Memory B cell (primary cell): ENCODE measurements at regions not wholly inside any gene's neighbourhood (a gene's known extent, or its start where the extent isn't known, plus 50 kb on each side); places are given as distances from the start of the nearest gene placed in this dataset.

Experiments
- ATAC-seq: fragments of 150-1000 bp; cut with Tn5 transposase; 2 replicates; pipeline ENCODE4 v1.10.0; 2021; ENCODE audit warnings: low read depth, mild to moderate bottlenecking, moderate library complexity
- DNase-seq, 2 donors: peaks; one replicate each; pipeline ENCODE4 v3.0.0; 2022; ENCODE audit warnings: low spot score in 2 of 2
- H3K27ac Mint-ChIP-seq: one replicate; pipeline ENCODE4 v1.8.0; 2022; ENCODE audit warnings: mild to moderate bottlenecking, moderate library complexity, mixed read lengths
- H3K27me3 Mint-ChIP-seq: one replicate; pipeline ENCODE4 v1.8.0; 2022; ENCODE audit warnings: mixed read lengths
- H3K36me3 Mint-ChIP-seq: one replicate; pipeline ENCODE4 v1.8.0; 2022; ENCODE audit warnings: mild to moderate bottlenecking, mixed read lengths
- H3K4me1 Mint-ChIP-seq: one replicate; pipeline ENCODE4 v1.8.0; 2022; ENCODE audit warnings: mixed read lengths
- H3K4me3 Mint-ChIP-seq: one replicate; pipeline ENCODE4 v1.8.0; 2022; ENCODE audit warnings: mild to moderate bottlenecking, moderate library complexity, mixed read lengths
- H3K9me3 Mint-ChIP-seq: one replicate; pipeline ENCODE4 v1.8.0; 2022; ENCODE audit warnings: mixed read lengths

DNA sequence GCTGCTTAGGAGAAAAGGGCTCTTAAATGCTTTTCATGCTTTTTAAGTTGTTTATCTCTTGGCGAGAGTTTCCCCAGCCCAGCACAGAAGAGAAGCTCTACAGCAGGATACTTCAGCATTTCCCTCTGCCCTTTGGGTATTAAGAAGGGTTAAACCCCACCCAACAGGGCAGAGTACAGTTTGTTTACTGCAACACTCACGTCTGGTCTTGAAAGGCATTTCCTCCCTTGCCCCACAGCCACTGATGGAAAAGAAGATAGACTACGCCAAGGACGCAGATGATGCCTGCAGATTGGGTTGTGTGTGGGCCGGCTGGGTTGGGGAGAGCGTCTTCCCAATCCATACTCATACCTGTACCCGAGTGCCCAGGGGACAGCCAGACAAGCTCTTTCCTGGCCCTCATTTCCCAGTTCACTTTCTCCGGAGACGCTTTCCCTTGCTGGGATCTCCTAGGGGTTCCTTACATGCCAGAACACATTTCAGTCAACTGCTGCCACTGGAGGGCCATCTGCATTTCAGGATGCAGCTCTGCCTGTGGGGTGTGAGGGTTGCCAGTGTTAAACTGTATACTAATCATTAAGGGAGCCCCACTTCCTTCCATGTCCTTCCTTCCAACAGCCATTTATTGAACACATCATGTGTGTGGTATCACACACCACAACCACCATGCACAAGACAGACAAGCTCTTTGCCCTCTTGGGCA lies 96.5 kb upstream of the DHX15 start:
- DNase-seq (no peak), ATAC-seq (no peak)
- Mint-ChIP-seq H3K9me3 (peaks cover 5% of the 10 kb centered on the region), H3K27me3 (peaks cover 7% of the 10 kb centered on the region), H3K36me3 (no peaks in the 10 kb centered on the region), H3K4me1 (no peaks in the 10 kb centered on the region), H3K27ac (no peak overlapping the region), H3K4me3 (no peak overlapping the region)

DNA sequence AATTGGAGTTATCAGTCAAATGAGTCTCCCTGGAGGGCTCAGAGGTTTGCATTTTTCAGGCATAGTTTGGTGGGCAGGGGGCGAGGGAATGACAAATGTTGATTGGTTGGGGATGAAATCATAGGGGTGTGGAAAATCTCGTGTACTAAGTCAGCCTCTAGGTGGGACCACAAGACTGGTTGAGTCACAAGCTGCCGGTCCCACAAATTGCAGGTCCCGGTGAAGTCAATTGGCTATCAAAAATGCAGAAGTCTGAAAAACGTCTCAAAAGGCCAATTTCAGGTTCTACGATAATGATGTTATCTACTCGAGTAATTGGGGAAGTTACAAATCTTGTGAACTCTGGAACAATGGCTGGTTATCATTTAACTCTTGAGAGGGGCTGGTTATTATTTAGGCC lies 98.8 kb upstream of the DHX15 start:
- no peaks in the 10 kb centered on the region for H3K36me3 Mint-ChIP-seq
- DNase-seq (no peak), ATAC-seq (no peak)
- H3K27me3 Mint-ChIP-seq = peaks cover 7% of the 10 kb centered on the region
- H3K27ac Mint-ChIP-seq = no peak overlapping the region
- peaks cover 2% of the 10 kb centered on the region for H3K9me3 Mint-ChIP-seq
- no peaks in the 10 kb centered on the region for H3K4me1 Mint-ChIP-seq
- H3K4me3 Mint-ChIP-seq = no peak overlapping the region

DNA sequence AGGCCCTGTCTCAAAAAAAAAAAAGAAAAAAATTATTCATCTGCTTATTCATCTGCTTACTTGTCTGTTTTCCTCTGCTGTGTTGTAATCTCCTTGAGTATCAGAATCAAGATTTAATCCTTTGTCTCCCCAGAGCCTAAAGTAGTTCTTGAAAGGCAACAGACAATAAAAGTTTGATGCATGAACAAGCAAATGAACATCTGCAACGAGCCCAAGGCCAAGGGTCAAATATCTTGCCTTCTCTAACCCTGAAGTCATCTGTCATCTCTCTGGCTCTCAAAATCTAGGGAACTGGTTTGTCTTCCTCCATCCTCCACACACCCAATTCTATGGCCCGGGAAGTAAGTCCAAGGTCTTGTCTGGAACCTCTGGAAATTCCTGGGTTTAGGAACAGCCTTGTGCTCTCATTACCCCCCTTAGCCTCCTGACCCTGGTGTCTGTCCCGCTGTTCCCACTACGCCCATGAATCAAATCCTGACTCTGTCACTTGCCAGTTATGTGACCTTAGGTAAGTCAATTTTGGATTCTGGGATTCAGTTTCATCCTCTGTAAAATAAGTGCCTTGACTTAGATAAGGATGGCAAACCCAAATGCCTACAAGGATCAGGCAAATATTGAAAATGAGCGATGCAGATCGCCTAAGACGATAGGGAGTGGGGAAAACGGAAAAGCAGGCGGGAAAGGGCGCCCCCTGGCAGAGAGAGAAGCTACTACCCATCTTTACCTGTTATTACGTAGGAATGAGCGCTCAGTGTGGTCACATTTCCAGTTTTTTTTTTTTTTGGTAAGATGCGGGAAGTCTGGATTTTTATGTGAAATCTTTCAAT lies 102.7 kb upstream of the DHX15 start:
- Mint-ChIP-seq H3K4me1 (no peaks in the 10 kb centered on the region), H3K4me3 (no peak overlapping the region), H3K36me3 (no peaks in the 10 kb centered on the region), H3K27ac (no peak overlapping the region), H3K27me3 (peaks cover 14% of the 10 kb centered on the region), H3K9me3 (no peaks in the 10 kb centered on the region)
- DNase-seq (no peak), ATAC-seq (no peak)

DNA sequence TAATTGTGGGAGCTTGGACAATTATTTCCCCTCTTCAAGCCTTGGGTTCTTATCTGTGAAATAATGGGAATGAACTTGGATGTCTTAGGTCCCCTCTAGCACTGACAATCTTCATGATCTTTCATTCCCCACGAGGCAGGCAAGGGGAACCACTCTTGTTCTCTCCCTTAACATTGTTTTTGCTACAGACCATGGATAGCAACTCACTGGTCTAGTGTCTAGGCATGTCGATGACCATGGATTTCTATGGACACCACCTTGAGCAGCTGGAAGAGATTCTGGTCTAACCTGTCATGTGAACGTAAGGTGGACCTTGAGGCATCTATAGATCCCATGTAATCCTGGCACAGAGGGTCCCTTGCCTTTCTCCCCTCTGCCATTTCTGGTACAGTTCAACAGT lies 104.1 kb upstream of the DHX15 start:
- Mint-ChIP-seq H3K4me3 (no peak overlapping the region), H3K36me3 (no peaks in the 10 kb centered on the region), H3K27me3 (peaks cover 13% of the 10 kb centered on the region), H3K27ac (no peak overlapping the region), H3K4me1 (no peaks in the 10 kb centered on the region), H3K9me3 (peaks cover 4% of the 10 kb centered on the region)
- ATAC-seq (no peak), DNase-seq (no peak)

DNA sequence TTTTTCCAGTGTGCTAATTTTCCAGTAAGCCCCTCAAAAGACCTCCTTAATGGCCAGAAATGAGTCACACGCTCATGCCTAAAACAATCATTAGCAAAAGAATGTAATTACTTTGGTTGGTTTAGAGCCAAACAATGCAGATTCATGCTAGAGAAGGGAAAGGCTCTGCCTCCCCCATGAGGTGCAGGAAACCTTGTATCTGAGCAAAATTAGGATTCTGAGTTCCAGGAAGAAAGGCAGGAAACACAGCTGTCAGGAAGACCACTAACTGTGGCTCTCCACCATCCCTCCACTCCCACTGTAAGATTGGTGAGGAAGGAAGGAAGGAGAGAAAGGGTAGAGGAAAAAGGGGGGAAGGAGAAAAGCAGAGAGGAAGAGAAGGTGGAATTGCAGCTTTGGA lies 104.9 kb upstream of the DHX15 start:
- no peak overlapping the region for H3K4me3 Mint-ChIP-seq
- H3K27ac Mint-ChIP-seq = no peak overlapping the region
- H3K9me3 Mint-ChIP-seq = peaks cover 4% of the 10 kb centered on the region
- no peaks in the 10 kb centered on the region for H3K36me3 Mint-ChIP-seq
- ATAC-seq (no peak), DNase-seq (no peak)
- H3K27me3 Mint-ChIP-seq = peaks cover 13% of the 10 kb centered on the region
- no peaks in the 10 kb centered on the region for H3K4me1 Mint-ChIP-seq

DNA sequence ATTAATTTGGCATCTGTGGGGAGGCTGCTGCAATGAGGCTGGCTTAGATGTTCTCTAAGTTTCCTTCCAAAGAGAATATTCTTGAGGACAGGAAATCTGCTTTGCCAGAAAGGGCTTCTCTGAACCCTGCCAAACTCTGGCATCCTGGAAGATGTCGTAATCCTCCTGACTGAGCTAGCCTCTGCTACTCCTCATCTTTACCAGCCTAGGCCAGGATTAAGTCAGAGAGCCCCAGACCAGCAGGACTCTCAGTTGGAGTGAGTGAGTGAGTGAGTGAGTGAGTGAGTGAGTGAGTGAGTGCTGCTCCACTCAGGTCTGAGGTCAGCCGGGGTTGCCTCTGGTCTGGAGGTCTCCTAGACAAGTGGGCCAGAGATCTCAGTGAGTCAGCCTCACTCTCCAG lies 104.9 kb upstream of the SOD3 start:
- H3K27ac Mint-ChIP-seq = no peak overlapping the region
- H3K4me3 Mint-ChIP-seq = no peak overlapping the region

DNA sequence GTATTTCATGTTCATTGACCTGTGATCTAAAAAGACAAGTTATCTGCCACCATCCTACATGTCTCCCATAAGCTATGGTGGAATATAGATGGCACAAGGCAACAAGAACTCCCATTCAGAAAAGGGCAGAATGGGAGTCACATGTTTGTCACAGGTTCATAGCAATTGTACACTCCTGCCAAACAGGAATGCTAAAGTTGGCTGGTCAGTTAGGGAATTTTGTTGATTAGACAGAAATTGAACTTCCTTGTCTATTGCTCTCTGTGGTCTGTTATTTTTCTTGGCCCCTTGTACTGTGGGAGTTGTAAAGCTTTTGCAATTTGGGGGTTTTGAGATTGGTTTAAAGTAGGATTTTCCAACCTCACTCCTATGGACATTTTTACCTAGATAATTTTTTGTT lies 101.7 kb upstream of the SOD3 start:
- Mint-ChIP-seq H3K4me1 (no peaks in the 10 kb centered on the region), H3K27ac (no peak overlapping the region), H3K27me3 (peaks cover 9% of the 10 kb centered on the region), H3K36me3 (no peaks in the 10 kb centered on the region), H3K4me3 (no peak overlapping the region), H3K9me3 (peaks cover 4% of the 10 kb centered on the region)
- DNase-seq (no peak), ATAC-seq (no peak)

More for the DNA sequence above, 104.9 kb upstream of the SOD3 start:
- Mint-ChIP-seq H3K4me1 (no peaks in the 10 kb centered on the region), H3K36me3 (no peaks in the 10 kb centered on the region), H3K27me3 (peaks cover 13% of the 10 kb centered on the region), H3K9me3 (peaks cover 4% of the 10 kb centered on the region)
- ATAC-seq (no peak), DNase-seq (no peak)

DNA sequence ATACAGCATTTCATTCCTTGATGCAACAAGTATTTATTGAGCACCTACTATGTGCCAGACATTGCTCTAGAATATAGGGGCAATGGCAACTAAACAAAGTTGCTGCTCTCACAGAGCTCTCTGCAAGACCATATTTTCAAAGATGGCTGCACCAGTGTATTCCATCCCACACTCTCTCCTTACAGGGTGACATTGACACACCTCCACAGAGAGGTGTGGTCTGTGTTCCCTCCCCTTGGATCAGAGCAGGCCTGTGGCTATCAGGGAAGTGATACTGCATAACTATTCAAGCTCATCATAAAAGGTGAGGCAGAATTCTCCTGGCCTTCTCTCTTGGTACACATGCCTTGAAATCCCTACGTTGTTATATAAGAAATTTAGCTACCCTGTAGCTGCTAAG lies 95.3 kb upstream of the SOD3 start:
- Mint-ChIP-seq H3K36me3 (no peaks in the 10 kb centered on the region), H3K9me3 (peaks cover 1% of the 10 kb centered on the region), H3K4me1 (no peaks in the 10 kb centered on the region), H3K27me3 (peaks cover 5% of the 10 kb centered on the region), H3K27ac (no peak overlapping the region), H3K4me3 (no peak overlapping the region)
- ATAC-seq = no peak
- no peak for DNase-seq

DNA sequence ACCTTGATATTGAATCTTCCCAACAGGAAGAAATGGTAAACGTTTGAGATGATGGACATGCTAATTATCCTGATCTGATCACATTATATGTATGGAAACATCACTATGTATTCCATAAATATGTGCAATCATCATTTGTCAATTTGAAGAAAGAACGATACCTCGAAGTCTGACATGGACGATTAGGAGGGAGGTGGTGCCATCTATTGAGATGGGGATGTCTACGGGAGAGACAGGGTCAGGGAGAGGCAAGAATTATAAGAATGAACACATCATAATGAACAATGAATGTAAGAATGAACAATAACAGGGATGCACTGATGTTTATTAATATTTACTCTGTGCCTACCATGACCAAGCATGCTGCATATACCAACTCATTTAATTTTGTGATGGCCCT lies 93.7 kb upstream of the SOD3 start:
- Mint-ChIP-seq H3K9me3 (peaks cover 4% of the 10 kb centered on the region), H3K36me3 (no peaks in the 10 kb centered on the region), H3K4me1 (no peaks in the 10 kb centered on the region), H3K27ac (no peak overlapping the region), H3K27me3 (peaks cover 7% of the 10 kb centered on the region), H3K4me3 (no peak overlapping the region)
- ATAC-seq (no peak), DNase-seq (no peak)

DNA sequence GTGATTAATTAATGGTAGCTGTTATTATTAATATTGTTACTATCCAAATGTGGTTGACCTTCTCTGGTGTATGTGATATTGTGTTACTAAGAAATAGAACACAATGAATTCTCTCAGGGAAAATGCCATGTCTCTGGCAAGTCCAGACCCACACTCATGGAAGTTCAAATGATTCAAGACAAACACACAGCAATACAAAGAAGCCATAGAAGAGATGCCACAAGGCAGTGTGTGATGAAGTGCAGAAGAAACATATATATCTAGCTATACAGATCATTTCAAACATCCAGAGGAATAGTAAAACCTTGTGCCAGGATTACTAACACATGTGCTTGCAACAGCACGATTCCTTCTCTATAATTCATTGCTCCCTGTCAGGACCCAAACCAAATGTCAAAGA lies 93.1 kb upstream of the SOD3 start:
- H3K4me1 Mint-ChIP-seq = no peaks in the 10 kb centered on the region
- peaks cover 7% of the 10 kb centered on the region for H3K9me3 Mint-ChIP-seq
- H3K27me3 Mint-ChIP-seq = peaks cover 7% of the 10 kb centered on the region
- H3K4me3 Mint-ChIP-seq = no peak overlapping the region
- no peaks in the 10 kb centered on the region for H3K36me3 Mint-ChIP-seq
- H3K27ac Mint-ChIP-seq = no peak overlapping the region
- no peak for ATAC-seq
- DNase-seq = no peak

DNA sequence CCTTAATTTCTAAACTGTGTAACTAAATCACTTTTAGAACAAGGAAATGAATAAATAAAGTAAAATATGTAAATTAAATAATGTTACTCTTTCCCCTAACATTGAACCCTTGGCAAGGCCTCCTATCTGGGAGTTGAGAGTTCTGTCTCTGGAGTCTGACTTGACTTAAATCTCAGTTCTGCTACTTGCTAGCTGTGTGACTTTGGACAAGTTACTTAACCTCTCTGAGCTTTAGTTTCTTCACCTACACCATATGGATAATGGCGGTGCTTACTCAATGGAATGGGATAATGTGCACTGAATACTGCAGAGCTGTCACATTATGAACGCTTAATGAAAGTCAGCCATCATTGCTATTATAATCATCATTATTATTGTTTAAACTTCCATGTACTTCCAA lies 92.1 kb upstream of the SOD3 start:
- ATAC-seq = no peak
- peaks cover 7% of the 10 kb centered on the region for H3K27me3 Mint-ChIP-seq

DNA sequence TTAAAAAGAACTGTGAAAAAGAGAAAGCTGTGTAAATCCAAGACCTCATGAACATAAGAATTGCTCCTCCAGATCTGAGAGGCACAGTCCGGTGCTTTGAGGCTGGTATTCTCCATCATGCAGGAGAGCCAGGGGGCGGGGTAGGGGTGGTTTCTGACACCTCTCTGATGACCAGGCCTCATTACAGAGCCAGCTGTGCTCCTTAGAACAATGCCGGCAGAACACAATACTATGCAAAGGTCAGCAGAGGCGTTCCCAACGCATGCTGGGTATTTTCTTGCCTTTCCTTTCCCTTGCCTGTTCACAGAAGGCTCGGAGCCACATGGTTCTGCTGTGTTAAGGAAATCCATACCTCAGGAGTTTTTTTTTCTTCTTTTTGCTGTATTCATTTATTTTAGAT lies 91.2 kb upstream of the SOD3 start:
- ATAC-seq (no peak), DNase-seq (no peak)
- Mint-ChIP-seq H3K4me1 (no peaks in the 10 kb centered on the region), H3K9me3 (peaks cover 9% of the 10 kb centered on the region), H3K27ac (no peak overlapping the region), H3K27me3 (peaks cover 7% of the 10 kb centered on the region), H3K36me3 (no peaks in the 10 kb centered on the region), H3K4me3 (no peak overlapping the region)

More for the DNA sequence above, 92.1 kb upstream of the SOD3 start:
- peaks cover 9% of the 10 kb centered on the region for H3K9me3 Mint-ChIP-seq
- H3K4me1 Mint-ChIP-seq = no peaks in the 10 kb centered on the region
- H3K27ac Mint-ChIP-seq = no peak overlapping the region
- DNase-seq = no peak
- H3K36me3 Mint-ChIP-seq = no peaks in the 10 kb centered on the region
- no peak overlapping the region for H3K4me3 Mint-ChIP-seq

DNA sequence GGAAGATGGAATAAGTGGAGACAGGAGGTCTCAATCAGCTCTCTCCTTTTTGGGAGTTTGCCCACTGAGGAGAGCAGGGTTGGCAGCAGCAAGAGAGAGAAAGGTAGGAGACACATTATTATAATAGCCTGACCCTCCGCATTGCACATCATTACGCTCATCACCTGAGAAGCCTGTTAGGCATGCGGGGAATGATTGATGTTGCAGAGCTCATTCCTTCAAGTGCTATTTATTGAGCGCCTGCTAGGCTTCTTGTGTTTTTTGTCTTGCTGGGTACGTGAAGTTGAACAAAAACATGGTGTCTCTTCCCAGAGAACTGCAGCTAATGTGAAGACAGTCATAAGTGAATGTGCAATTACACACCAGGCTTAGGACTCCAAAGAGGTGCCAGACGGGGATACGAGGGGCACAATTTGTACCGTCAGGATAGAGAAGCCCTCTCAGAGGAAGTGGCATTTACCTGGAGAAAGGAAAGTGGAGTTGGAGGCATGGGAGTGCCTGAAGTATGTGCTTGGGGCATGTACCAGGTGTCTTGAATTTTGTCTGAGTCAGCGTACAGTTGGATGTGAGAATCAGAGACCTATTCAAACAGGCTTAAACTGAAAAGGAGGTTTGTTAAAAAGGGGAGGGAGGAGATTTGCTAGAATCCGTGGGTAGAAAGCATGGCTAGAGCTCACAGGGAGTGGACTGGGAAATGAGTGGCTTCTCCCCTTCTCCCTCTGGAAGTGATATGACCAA lies 90.2 kb upstream of the SOD3 start:
- Mint-ChIP-seq H3K27ac (no peak overlapping the region), H3K9me3 (peaks cover 9% of the 10 kb centered on the region), H3K27me3 (peaks cover 5% of the 10 kb centered on the region), H3K4me3 (no peak overlapping the region), H3K4me1 (no peaks in the 10 kb centered on the region), H3K36me3 (no peaks in the 10 kb centered on the region)
- ATAC-seq = no peak
- no peak for DNase-seq

DNA sequence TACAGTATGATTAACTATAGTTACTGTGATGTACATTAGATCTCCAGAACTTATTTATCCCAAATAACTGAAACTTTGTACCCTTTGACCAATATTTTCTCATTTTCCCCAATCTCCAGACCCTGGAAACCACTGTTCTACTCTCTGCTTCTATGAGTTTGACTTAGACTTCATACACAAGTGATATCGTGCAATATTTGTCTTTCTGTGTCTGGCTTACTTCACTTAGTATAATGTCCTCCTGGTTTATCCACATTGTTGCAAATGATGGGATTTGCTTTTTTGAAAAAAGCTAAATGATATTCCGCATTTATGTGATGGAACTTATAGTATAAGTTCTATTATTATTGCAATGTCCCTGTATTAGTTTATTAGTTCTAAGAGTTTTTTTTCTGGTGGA lies 81.8 kb upstream of the SOD3 start:
- no peak overlapping the region for H3K27ac Mint-ChIP-seq
- ATAC-seq (no peak), DNase-seq (no peak)
- H3K27me3 Mint-ChIP-seq = no peaks in the 10 kb centered on the region
- H3K4me3 Mint-ChIP-seq = no peak overlapping the region
- no peaks in the 10 kb centered on the region for H3K4me1 Mint-ChIP-seq
- peaks cover 2% of the 10 kb centered on the region for H3K36me3 Mint-ChIP-seq
- H3K9me3 Mint-ChIP-seq = peaks cover 19% of the 10 kb centered on the region
